NCI-H1417 (cell line): ENCODE measurements at regions not wholly inside any gene's neighbourhood (a gene's known extent, or its start where the extent isn't known, plus 50 kb on each side); places are given as distances from the start of the nearest gene placed in this dataset.
A peak's percentile ranks its signal among the peaks of the same experiment; 100 is the strongest.

Source experiments
- DNase-seq, 3 experiments: peaks; one replicate each; lab custom pipeline; 2025; lab: John Stamatoyannopoulos, UW

GRCh38 chr5:72619251-72619650 is 112.0 kb upstream of the ZNF366 start:
- peak in 2 of 3 experiments; percentile 1 to 45 for DNase-seq

DNA sequence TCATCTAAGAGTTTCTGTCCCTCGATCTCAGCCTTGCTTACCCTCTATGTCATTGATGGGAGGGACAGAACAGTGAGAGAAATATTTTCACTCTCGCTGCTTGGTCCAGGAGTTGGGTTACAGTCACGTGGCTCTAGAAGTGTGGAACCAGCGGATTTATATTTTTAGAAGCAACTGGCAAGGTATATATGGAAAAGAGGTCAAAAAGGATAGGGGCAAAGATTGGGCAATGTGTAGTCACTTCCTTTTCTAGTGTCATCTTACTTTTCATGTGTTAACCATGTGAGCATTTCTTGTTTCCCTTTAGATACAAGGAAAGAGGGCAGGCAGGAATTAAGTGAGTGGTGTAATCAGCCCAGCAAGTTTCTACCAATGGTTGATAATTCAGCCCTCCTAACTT is 111.5 kb upstream of the ZNF366 start:
- DNase-seq = peak in 1 of 3 experiments; percentile 33

DNA sequence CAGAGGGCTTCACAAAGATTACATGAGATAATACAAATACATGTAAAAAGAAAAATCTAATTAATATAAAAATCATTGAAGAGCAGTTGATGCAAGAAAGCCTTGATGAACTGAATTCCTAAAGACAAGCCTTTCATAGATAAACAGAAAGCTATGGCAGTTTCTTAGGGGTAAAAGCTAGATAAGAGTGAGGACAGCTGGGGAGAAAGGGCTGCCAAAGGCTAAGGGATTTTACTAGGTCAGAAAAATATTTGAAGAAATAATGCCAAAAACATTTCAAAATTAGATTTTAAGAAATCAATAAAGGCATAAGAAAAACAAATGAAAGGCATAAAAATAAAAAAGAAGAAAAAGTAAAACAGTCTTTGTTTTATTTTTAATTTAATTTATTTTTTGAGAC is 107.9 kb upstream of the ZNF366 start:
- no peak for DNase-seq

GRCh38 chr5:72613515-72613914 is 106.3 kb upstream of the ZNF366 start:
- DNase-seq = no peak

GRCh38 chr5:72612810-72613209 is 105.6 kb upstream of the ZNF366 start:
- DNase-seq = no peak

- DNase-seq = peak; percentile 62 to 80 (median 80)
These were observed 104.0 kb upstream of the ZNF366 start for GRCh38 chr5:72611118-72611730.

DNA sequence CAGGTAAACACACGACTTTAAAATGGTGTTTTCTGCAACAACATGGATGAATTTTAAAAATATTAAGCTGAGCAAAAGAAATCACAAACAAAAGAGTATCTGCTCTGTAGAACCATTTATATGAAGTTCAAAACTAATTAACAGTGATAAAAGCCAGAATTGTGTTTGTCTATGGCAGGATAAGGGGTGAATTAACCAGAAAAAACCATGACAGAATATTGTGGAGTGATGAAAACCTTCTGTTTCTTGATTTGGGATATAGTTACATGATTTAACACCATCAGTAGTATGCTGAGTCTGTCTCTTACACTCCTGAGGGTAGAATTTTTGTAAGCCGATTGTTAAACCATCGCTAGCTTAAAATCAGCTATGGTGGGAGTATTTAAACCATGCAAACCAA is 101.7 kb upstream of the ZNF366 start:
- DNase-seq = no peak

- DNase-seq = peak in 1 of 3 experiments; percentile 29
These were observed 101.1 kb upstream of the ZNF366 start for GRCh38 chr5:72608297-72608696.

DNA sequence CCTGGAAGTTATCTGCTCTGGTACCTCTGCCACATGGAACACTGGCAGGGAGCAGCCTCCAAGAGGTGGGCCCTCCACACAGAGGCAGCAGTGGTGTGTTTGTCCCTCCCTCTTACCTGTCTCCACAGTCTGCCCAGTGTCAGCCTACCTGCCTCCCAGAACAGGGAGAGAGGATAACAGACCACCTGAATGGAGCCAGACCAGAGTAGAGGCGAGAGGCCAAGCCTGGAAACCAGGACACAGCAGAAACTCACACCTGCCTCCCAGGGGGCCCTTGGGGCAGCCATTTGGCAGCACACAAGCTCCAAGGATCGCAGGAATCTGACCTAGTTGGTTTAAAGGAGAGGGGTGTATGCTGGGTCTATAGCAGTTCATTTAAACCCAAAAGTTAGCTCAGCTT is 100.2 kb upstream of the ZNF366 start:
- no peak for DNase-seq

DNA sequence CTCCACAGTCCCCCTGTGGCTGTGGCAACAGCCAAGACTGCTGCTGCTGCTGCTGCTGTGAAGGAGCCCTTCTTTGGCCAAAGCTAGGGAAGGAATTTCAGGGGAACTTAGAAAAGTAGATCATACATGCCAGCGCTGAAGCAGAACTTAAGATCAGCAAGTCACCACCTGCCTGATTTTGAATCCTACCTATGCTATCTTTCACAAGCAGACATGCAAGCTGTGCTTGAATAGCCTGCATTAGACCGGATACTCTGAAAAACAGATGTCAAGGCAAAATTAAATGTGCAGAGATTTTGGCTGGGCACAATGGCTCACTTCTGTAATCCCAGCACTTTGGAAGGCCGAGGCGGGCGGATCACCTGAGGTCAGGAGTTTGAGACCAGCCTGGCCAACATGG is 99.3 kb upstream of the ZNF366 start:
- no peak for DNase-seq

DNA sequence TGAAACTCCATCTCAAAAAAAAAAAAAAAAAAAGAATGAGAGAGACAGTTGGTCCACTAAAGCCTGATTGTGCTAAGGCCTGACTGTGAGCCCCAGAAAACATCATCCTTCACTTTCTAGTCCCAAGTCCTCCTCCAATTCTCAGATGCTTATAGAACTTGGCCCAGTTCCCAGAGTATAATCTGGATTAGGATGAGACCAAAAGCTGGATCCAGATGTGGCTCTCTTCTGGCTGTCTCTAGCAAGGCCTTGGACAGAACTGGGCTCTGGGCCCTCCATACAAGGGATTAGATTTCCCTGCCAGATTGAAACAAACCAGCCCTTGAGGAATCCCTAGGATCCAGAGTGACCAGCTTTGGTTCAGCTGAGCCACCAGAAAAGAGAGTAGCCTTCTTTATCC is 98.4 kb upstream of the ZNF366 start:
- DNase-seq = no peak

DNA sequence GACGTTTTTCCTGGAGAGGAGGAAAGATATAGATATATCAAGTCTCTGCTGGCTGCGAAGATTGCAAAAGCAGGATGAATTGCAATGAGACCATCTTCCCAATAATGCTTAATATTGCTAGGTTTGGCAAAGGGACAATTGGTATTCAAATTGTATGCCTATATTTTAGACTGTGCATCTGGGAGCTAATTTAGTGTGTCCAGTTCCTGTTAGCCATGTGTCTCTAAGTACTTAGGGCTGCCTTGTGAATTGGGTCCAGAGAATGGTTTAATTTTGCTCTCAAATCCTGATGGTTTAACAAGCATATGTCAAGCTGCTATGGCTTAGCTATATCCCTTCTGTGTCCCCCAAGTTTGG is 97.6 kb upstream of the ZNF366 start:
- DNase-seq = no peak

DNA sequence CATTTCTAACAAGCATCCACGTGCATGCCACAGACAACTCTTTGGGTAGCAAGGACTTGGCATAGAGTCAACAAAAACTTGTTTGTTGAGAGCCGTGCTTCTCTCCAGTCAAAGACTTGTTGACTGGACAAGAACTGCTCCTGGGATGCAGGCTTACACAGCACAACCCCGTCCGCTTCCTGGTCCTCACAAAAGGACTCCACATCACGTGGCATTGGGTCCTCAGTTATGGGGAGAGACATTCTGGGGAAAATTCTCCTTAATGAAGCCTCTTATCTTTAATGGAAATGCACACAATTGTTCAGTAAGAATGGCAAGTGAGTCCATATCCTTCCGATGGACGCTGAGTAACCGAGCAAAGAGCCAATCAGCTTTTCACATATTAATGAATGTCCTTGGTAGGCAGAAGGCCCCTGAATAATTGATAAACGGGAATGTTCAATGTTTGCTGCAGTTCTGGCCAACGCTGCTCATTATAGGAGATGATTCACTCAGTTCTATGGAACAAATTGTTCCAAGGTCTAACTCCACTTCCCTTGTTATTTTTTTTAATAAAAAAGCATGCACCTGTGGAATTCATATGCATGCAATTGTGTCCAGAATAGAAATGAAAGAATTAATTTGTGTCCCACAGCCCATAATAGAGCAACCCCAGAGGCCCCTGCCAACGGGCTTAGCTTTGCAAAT is 97.0 kb upstream of the ZNF366 start:
- no peak for DNase-seq

DNA sequence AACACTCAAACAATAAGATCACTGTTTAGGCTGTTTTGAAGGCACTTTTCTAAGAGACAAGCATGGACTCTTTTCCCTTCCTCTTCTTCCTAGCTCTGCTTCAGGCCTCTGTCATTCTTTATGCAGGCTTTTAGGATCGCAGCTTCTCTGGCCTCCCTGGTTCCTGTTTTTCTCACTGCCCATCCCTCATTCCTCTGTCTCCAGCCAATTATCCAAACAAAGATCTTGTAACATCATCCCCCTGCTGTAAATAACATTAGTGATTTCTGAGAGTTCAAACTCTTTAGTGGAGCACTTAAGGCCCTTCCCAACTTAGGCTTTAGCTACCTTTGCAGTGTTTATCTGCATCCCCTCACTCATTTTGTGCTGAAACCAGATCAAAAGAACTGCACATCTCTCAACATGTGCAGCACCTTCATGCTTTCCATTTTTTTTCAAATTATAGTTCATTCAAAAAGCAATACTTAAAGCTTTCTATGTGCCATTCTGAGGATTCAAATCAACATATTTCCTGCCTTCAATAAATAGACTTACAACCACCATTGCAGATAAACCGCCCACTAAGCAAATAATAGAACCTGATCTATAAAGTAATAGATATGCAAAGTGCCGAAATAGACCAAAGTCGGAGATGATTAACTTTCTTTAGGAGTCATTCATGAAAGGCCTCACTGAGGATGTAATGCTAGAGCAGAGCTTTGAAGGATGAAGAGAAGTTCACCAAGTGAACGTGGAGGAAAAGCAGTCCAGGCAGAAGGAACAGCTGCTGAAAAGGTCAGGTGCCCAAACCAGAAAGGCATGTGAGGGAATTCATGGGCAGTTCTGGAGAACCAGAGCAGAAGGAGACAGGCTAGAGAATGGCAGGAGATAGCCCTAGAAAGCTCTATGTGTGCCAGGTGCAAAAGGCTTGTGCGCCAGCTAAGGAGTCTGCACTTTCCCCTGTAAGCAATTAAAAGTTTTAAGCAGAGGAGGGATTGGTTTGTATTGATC is 95.8 kb upstream of the ZNF366 start:
- DNase-seq = no peak

DNA sequence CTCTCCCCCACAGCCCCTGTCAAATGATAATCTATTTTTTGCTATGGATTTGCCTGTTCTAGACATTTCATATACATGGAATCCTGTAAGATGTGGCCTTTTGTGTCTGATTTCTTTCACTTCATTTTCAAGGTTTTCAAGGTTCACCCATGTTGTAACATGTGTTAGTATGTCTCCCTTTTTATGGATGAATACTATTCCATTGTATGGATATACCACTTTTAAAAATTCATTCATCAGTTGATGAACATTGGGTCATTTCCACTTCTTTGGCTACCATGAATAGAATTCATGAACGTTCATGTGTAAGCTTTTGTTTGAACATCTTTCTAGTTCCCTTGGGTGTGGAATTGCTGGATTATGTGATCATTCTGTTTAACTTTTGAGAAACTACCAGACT is 94.7 kb upstream of the ZNF366 start:
- no peak for DNase-seq

GRCh38 chr5:72600391-72600981 is 93.3 kb upstream of the ZNF366 start:
- DNase-seq = no peak

- no peak for DNase-seq
These were observed 92.5 kb upstream of the ZNF366 start for GRCh38 chr5:72599519-72600370.

DNA sequence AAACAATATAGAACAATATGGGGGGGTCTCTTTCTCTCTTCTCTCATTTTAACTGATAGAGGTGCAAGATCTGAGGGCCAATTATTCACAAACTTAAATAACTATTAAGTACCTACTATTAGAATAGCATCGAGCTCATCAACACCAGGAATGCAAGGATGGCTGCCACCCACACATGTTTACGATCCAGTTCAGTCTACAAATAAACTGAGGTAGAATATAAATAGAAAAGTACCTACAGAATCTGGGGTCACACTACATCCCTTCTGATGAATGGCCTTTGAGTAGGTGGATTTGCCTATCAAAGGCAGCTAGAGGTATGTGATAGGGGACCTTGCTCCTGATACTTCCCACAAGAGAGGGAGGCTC is 91.8 kb upstream of the ZNF366 start:
- DNase-seq = no peak

GRCh38 chr5:72598401-72599064 is 91.3 kb upstream of the ZNF366 start:
- DNase-seq = no peak

DNA sequence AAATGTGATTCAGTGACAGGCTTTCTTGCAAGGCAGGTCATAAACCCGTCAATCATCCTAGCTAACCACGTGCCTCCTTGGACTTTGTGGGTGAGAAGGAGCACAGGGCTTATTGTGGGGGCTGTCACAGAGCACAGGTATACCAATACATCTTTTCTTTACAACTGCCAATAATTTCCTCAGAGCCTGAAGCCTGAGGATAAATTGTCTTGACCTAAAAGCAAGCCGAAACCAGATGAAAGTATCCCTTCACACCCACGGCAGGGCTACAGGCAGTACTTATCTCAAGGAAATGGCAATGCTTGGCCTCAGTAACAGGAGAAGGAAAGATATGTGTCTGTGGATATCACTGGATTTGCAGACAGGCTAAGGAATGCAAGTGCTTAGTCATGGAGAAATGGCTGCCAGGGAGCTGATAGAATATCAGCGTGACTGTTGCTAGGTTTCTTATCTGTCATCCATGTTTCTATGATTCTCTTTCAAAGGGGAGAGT is 90.3 kb upstream of the ZNF366 start:
- no peak for DNase-seq

GRCh38 chr5:72596956-72597355 is 89.7 kb upstream of the ZNF366 start:
- DNase-seq = no peak
